Right cardiac atrium (tissue), 5 donors: ENCODE measurements at regions not wholly inside any gene's neighbourhood (a gene's known extent, or its start where the extent isn't known, plus 50 kb on each side); places are given as distances from the start of the nearest gene placed in this dataset.
"Not testable (repeated sequence)": the region's sequence is repeated elsewhere in the genome, so short reads cannot be mapped to it uniquely, and the experiment has no call there.

Experiments
- ATAC-seq, 2 donors: fragments of 200-7000 bp; cut with Tn5 transposase; one replicate each; pipeline versions ENCODE4 v1.8.0 to v1.9.1; 2020; ENCODE audit warnings: moderate library complexity in 2 of 2, mild to moderate bottlenecking in 1 of 2
- DNase-seq, 3 donors: peaks; one replicate each; pipeline ENCODE4 v3.0.0-alpha.2; 2020
- H3K27ac ChIP-seq: one replicate; pipeline ENCODE4 v1.5.1; 2013; ENCODE audit warnings: mild to moderate bottlenecking, low read length, control low read depth, moderate library complexity
- H3K27me3 ChIP-seq: one replicate; pipeline ENCODE4 v1.6.1; 2013; ENCODE audit not compliant: control insufficient read depth, insufficient read depth
- H3K4me1 ChIP-seq: one replicate; pipeline ENCODE4 v1.6.1; 2013; ENCODE audit warnings: low read length; ENCODE audit not compliant: control insufficient read depth, insufficient read depth
- H3K4me3 ChIP-seq: one replicate; pipeline ENCODE4 v1.5.1; 2013; ENCODE audit warnings: low read length, control low read depth
- H3K9me3 ChIP-seq: one replicate; pipeline ENCODE4 v1.6.1; 2013; ENCODE audit warnings: low read length; ENCODE audit not compliant: control insufficient read depth
- WGBS: extraction: QIAGEN DNeasy Blood & Tissue Kit; methylation state at CpG from one replicate; pipeline ENCODE4 v1.1.7; 2013; 5-methylcytosine and 5-hydroxymethylcytosine counted together
- intact Hi-C, 4 donors: fragments of 100-400 bp; cut with DNase I; formaldehyde crosslinking; loops; one replicate each; pipeline versions ENCODE4 v1.11.0 to v1.14.0; 2022 to 2023
- donor health status: healthy with polysubstance abuse.
- donor health status: DM: no; HTN: yes; CAD: no.
- donor health status: DM: no; HTN: no; CAD: no.
- donor health status: DM: no; HTN: yes; CAD: no; lungs with severe emphysema.
- donor health status: DM: yes; HTN: yes; CAD: no.

DNA sequence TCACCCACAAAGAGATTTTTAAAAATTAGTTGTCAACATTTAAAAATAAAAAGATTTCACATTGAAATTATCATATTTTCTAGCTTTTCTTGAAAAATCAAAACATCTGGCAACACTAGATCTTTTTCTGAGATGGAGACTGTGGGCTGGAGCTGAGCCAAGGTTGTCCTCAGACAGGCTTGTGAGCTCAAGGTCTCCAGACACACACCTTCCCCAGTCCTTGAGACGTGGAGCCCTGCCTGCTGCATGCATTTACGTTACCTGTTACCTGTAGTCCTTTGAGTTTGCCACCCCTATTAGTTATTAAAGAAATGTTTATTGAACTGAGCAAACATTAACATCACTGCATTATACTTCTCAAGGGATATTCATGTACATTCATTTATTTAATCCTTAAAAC, 87.5 kb upstream of the TLE1 start:
- no peak for ATAC-seq
- Histone ChIP-seq H3K4me1 (no peaks in the 10 kb centered on the region), H3K27me3 (no peaks in the 10 kb centered on the region), H3K27ac (no peak overlapping the region), H3K9me3 (no peaks in the 10 kb centered on the region), H3K4me3 (no peak overlapping the region)
- 93% methylated on average over 2 of the region's 2 CpGs for WGBS
- intact Hi-C loops: no loop called here
- DNase-seq: no peak

DNA sequence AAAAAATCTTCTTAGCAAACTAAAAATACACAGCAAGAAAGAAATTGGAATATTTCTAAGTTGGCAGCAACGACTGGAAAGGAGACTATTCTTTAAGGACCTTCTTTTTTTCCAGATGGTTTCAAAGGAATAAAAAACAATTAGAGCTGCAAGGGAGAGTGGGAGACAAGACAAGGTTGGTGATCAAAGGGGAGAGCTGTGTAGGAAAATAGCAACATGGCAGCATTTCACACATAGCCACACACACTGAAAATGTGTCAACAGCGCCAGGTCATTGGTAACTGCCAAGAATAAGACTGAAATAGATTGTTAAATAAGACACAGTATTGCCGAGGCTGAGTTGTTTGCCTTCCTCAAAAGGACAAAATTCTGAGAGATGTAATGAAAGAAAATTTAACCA, 88.1 kb upstream of the TLE1 start:
- 37% methylated on average over 3 of the region's 3 CpGs for WGBS
- H3K27me3 ChIP-seq: no peaks in the 10 kb centered on the region
- H3K4me1 ChIP-seq: no peaks in the 10 kb centered on the region
- H3K27ac ChIP-seq: no peak overlapping the region
- no peak overlapping the region for H3K4me3 ChIP-seq
- ATAC-seq (no peak), DNase-seq (no peak)
- no peaks in the 10 kb centered on the region for H3K9me3 ChIP-seq
- intact Hi-C loops: no loop called here

DNA sequence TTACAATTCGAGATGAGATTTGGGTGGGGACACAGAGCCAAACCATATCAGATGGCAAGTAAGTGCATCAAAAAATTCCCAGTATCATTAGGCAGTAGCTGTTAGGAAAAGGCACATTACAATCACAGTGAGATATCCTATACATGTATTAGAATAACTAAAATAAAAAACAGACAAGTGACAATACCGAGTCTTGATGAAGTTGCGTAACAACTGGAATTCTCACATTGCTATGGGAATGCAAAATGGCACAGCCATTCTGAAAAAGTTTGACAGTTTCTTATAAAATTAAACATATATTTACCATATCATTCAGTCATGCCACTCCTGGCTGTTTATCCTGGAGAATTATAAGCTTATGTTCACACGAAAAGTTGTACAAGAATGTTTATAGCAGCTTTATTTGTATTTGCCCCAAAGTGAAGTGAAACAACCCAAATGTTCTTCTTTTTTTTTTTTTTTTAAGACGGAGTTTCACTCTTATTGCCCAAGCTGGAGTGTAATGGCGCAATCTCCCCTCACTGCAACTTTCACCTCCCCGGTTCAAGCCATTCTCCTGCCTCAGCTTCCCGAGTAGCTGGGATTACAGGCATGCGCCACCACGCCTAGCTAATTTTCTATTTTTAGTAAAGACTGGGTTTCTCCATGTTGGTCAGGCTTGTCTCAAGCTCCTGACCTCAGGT, 93.1 kb upstream of the TLE1 start:
- WGBS: 92% methylated on average over 10 of the region's 10 CpGs
- Histone ChIP-seq H3K4me1 (no peaks in the 10 kb centered on the region), H3K9me3 (no peaks in the 10 kb centered on the region), H3K4me3 (no peak overlapping the region), H3K27me3 (no peaks in the 10 kb centered on the region), H3K27ac (no peak overlapping the region)
- DNase-seq (no peak), ATAC-seq (no peak)
- intact Hi-C loops: no loop called here

- no peak overlapping the region for H3K27ac ChIP-seq
- 74% methylated on average over 4 of the region's 4 CpGs for WGBS
- no peaks in the 10 kb centered on the region for H3K9me3 ChIP-seq
- no peaks in the 10 kb centered on the region for H3K27me3 ChIP-seq
- DNase-seq (peak in 2 of 3 donors; percentile 58 to 72), ATAC-seq (peak; percentile 91 to 94)
- intact Hi-C loops: no loop called here
- H3K4me1 ChIP-seq: no peaks in the 10 kb centered on the region
- H3K4me3 ChIP-seq: no peak overlapping the region
Observed at GRCh38 chr9:81787747-81788632, 98.6 kb upstream of the TLE1 start.

GRCh38 chr9:81789721-81790120, 100.4 kb upstream of the TLE1 start:
- no peak for DNase-seq
- Histone ChIP-seq H3K4me1 (no peaks in the 10 kb centered on the region), H3K27me3 (no peaks in the 10 kb centered on the region), H3K9me3 (no peaks in the 10 kb centered on the region), H3K27ac (no peak overlapping the region), H3K4me3 (no peak overlapping the region)
- peak in 1 of 2 donors; percentile 28 for ATAC-seq
- intact Hi-C loops: no loop called here
- WGBS: 78% methylated on average over 1 of the region's 1 CpG

DNA sequence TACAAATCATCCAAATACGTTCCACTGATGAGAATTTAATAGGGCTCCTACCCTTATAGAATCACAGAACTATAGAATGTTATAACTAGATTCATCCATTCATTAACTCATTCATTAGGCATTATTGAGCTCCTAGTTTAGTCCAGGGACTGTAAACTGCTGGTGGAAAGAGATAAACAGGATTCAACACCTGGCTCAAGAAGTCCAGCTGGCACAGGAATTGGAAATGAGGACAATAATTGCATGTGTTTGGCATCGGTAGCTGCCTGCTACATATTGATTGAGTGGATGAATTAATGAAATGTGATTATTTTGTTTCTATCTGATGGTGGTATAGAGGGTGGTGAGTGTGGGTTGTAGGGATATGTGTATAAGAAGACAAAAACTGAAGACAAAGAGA, 100.8 kb upstream of the TLE1 start:
- WGBS: 80% methylated on average over 2 of the region's 2 CpGs
- DNase-seq: no peak
- intact Hi-C loops: no loop called here
- no peak overlapping the region for H3K27ac ChIP-seq
- H3K9me3 ChIP-seq: no peaks in the 10 kb centered on the region
- H3K4me1 ChIP-seq: no peaks in the 10 kb centered on the region
- H3K27me3 ChIP-seq: no peaks in the 10 kb centered on the region
- no peak overlapping the region for H3K4me3 ChIP-seq
- ATAC-seq: no peak

DNA sequence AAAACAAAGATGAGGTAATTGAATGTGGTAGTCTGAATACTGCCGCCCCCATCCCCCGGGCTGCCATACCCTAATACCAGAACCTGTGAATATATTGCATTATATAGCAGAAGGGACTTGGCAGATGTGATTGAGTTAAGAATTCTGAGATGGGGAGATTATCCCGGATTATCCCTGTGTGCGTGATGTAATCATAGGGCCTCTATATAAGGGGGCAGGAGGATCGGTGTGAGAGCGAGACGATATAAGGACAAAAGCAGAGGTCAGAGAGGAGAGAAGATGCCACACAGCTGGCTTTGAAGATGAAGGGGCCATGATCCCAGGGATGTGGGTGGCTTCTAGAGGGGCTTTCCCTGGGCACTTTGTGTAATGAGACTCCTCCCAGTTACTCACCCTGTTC, 101.7 kb upstream of the TLE1 start:
- WGBS: 94% methylated on average over 7 of the region's 7 CpGs
- no peak overlapping the region for H3K27ac ChIP-seq
- H3K27me3 ChIP-seq: no peaks in the 10 kb centered on the region
- ATAC-seq (no peak), DNase-seq (no peak)
- no peak overlapping the region for H3K4me3 ChIP-seq
- no peaks in the 10 kb centered on the region for H3K9me3 ChIP-seq
- intact Hi-C loops: no loop called here
- H3K4me1 ChIP-seq: no peaks in the 10 kb centered on the region

- WGBS: 50% methylated on average over 3 of the region's 3 CpGs
Observed at GRCh38 chr9:81798606-81799005, 109.3 kb upstream of the TLE1 start.

GRCh38 chr9:81801190-81801589, 111.8 kb upstream of the TLE1 start:
- H3K4me3 ChIP-seq: no peak overlapping the region
- ATAC-seq (no peak), DNase-seq (no peak)
- peaks cover 2% of the 10 kb centered on the region for H3K4me1 ChIP-seq
- H3K27ac ChIP-seq: no peak overlapping the region
- no peaks in the 10 kb centered on the region for H3K27me3 ChIP-seq
- intact Hi-C loops: no loop called here
- 77% methylated on average over 3 of the region's 3 CpGs for WGBS
- no peaks in the 10 kb centered on the region for H3K9me3 ChIP-seq

More at GRCh38 chr9:81798606-81799005, 109.3 kb upstream of the TLE1 start:
- H3K27ac ChIP-seq: no peak overlapping the region
- H3K27me3 ChIP-seq: no peaks in the 10 kb centered on the region
- H3K9me3 ChIP-seq: no peaks in the 10 kb centered on the region
- no peak overlapping the region for H3K4me3 ChIP-seq
- intact Hi-C loops: no loop called here
- H3K4me1 ChIP-seq: peaks cover 2% of the 10 kb centered on the region
- ATAC-seq (peak; percentile 93 to 97), DNase-seq (peak in 1 of 3 donors; percentile 22)

- 81% methylated on average over 5 of the region's 5 CpGs for WGBS
- H3K27ac ChIP-seq: no peak overlapping the region
Observed at GRCh38 chr9:81804306-81804705, 115.0 kb upstream of the TLE1 start.

DNA sequence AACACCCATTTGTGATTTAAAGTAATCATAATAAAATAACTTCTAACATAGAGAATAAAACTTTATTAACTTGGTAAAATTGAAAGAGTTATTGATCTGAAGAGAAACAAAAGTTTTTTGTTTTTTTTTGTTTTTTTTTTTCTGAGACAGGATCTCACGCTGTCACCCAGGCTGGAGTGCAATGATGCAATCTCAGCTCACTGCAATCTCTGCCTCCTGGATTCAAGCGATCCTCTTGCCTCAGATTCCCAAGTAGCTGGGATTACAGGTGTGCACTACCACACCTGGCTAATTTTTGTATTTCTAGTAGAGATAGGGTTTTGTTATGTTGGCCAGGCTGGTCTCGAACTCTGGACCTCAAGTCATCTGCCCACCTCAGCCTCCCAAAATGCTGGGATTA, 116.5 kb upstream of the SPATA31D4 start:
- WGBS: 93% methylated on average over 3 of the region's 3 CpGs
- not testable (repeated sequence) for H3K27ac ChIP-seq, H3K9me3 ChIP-seq, H3K4me3 ChIP-seq, H3K27me3 ChIP-seq, DNase-seq, ATAC-seq, H3K4me1 ChIP-seq
- intact Hi-C loops: loop anchor here in 1 of 4 donors (10.0 kb wide), 1 partner anchor 117 kb away; no protein-coding TSS in a partner anchor

More at GRCh38 chr9:81804306-81804705, 115.0 kb upstream of the TLE1 start:
- DNase-seq (no peak), ATAC-seq (no peak)
- Histone ChIP-seq H3K27me3 (no peaks in the 10 kb centered on the region), H3K4me1 (peaks cover 2% of the 10 kb centered on the region), H3K9me3 (no peaks in the 10 kb centered on the region), H3K4me3 (no peak overlapping the region)
- intact Hi-C loops: no loop called here
